ENCODE measurements at regions not wholly inside any gene's neighbourhood (a gene's known extent, or its start where the extent isn't known, plus 50 kb on each side); places are given as distances from the start of the nearest gene placed in this dataset.

- no peak for ATAC-seq
These were observed 979.0 kb upstream of the EEF2KMT start for GRCh38 chr16:6076631-6077030.

GRCh38 chr16:6068063-6068462 lies 970.5 kb upstream of the EEF2KMT start:
- ATAC-seq = no peak
- TF ChIP-seq GLIS3 (CRISPR knock-in tag; IDR thresholded peaks at IDR 0.05) = no peak
- no peak for TF ChIP-seq ZNF8 (CRISPR knock-in tag; IDR thresholded peaks at IDR 0.05)
- no peak for TF ChIP-seq CSRNP3 (CRISPR knock-in tag; IDR thresholded peaks at IDR 0.05)
- no peak for TF ChIP-seq SNAI2 (CRISPR knock-in tag; IDR thresholded peaks at IDR 0.05)
- no peak for TF ChIP-seq BACH2 (CRISPR knock-in tag; IDR thresholded peaks at IDR 0.05; ENCODE audit: borderline replicate concordance)
- TF ChIP-seq TOX (CRISPR knock-in tag; IDR thresholded peaks at IDR 0.05; ENCODE audit: borderline replicate concordance) = no peak
- TF ChIP-seq CREB5 (CRISPR knock-in tag; IDR thresholded peaks at IDR 0.05; ENCODE audit: low read depth) = no peak
- no peak for TF ChIP-seq ISL1 (CRISPR knock-in tag; IDR thresholded peaks at IDR 0.05)
- TF ChIP-seq RARB (CRISPR knock-in tag; IDR thresholded peaks at IDR 0.05) = no peak
- TF ChIP-seq, protein P1, sequence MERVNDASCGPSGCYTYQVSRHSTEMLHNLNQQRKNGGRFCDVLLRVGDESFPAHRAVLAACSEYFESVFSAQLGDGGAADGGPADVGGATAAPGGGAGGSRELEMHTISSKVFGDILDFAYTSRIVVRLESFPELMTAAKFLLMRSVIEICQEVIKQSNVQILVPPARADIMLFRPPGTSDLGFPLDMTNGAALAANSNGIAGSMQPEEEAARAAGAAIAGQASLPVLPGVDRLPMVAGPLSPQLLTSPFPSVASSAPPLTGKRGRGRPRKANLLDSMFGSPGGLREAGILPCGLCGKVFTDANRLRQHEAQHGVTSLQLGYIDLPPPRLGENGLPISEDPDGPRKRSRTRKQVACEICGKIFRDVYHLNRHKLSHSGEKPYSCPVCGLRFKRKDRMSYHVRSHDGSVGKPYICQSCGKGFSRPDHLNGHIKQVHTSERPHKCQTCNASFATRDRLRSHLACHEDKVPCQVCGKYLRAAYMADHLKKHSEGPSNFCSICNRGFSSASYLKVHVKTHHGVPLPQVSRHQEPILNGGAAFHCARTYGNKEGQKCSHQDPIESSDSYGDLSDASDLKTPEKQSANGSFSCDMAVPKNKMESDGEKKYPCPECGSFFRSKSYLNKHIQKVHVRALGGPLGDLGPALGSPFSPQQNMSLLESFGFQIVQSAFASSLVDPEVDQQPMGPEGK (CRISPR knock-in tag; IDR thresholded peaks at IDR 0.05; ENCODE audit: borderline replicate concordance) = no peak
- no peak for TF ChIP-seq OSR1 (CRISPR knock-in tag; IDR thresholded peaks at IDR 0.05)
- TF ChIP-seq CSDC2 (CRISPR knock-in tag; IDR thresholded peaks at IDR 0.05) = no peak
- no peak for TF ChIP-seq ARNTL (CRISPR knock-in tag; IDR thresholded peaks at IDR 0.05; ENCODE audit: borderline replicate concordance, low read depth)
- no peak for TF ChIP-seq PPARA (CRISPR knock-in tag; IDR thresholded peaks at IDR 0.05; ENCODE audit: borderline replicate concordance)
- TF ChIP-seq ZNF565 (CRISPR knock-in tag; conservative IDR thresholded peaks at IDR 0.05; ENCODE audit: low read depth) = no peak
- no peak for TF ChIP-seq TCF4 (CRISPR knock-in tag; IDR thresholded peaks at IDR 0.05; ENCODE audit: borderline replicate concordance)
- TF ChIP-seq ESRRG (CRISPR knock-in tag; IDR thresholded peaks at IDR 0.05) = no peak

More at GRCh38 chr16:6076631-6077030, 979.0 kb upstream of the EEF2KMT start:
- TF ChIP-seq SNAI2 (CRISPR knock-in tag; IDR thresholded peaks at IDR 0.05) (no peak), CSRNP3 (CRISPR knock-in tag; IDR thresholded peaks at IDR 0.05) (no peak), OSR1 (CRISPR knock-in tag; IDR thresholded peaks at IDR 0.05) (no peak), TCF4 (CRISPR knock-in tag; IDR thresholded peaks at IDR 0.05; ENCODE audit: borderline replicate concordance) (no peak), TOX (CRISPR knock-in tag; IDR thresholded peaks at IDR 0.05; ENCODE audit: borderline replicate concordance) (no peak), ZNF565 (CRISPR knock-in tag; conservative IDR thresholded peaks at IDR 0.05; ENCODE audit: low read depth) (no peak), CREB5 (CRISPR knock-in tag; IDR thresholded peaks at IDR 0.05; ENCODE audit: low read depth) (no peak), RARB (CRISPR knock-in tag; IDR thresholded peaks at IDR 0.05) (no peak), BACH2 (CRISPR knock-in tag; IDR thresholded peaks at IDR 0.05; ENCODE audit: borderline replicate concordance) (no peak), ZNF8 (CRISPR knock-in tag; IDR thresholded peaks at IDR 0.05) (no peak), CSDC2 (CRISPR knock-in tag; IDR thresholded peaks at IDR 0.05) (no peak), ZFP3 (CRISPR knock-in tag; IDR thresholded peaks at IDR 0.05) (no peak)
- TF ChIP-seq, protein P2, sequence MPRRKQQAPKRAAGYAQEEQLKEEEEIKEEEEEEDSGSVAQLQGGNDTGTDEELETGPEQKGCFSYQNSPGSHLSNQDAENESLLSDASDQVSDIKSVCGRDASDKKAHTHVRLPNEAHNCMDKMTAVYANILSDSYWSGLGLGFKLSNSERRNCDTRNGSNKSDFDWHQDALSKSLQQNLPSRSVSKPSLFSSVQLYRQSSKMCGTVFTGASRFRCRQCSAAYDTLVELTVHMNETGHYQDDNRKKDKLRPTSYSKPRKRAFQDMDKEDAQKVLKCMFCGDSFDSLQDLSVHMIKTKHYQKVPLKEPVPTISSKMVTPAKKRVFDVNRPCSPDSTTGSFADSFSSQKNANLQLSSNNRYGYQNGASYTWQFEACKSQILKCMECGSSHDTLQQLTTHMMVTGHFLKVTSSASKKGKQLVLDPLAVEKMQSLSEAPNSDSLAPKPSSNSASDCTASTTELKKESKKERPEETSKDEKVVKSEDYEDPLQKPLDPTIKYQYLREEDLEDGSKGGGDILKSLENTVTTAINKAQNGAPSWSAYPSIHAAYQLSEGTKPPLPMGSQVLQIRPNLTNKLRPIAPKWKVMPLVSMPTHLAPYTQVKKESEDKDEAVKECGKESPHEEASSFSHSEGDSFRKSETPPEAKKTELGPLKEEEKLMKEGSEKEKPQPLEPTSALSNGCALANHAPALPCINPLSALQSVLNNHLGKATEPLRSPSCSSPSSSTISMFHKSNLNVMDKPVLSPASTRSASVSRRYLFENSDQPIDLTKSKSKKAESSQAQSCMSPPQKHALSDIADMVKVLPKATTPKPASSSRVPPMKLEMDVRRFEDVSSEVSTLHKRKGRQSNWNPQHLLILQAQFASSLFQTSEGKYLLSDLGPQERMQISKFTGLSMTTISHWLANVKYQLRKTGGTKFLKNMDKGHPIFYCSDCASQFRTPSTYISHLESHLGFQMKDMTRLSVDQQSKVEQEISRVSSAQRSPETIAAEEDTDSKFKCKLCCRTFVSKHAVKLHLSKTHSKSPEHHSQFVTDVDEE (CRISPR knock-in tag; IDR thresholded peaks at IDR 0.05) = no peak
- TF ChIP-seq, protein P3, sequence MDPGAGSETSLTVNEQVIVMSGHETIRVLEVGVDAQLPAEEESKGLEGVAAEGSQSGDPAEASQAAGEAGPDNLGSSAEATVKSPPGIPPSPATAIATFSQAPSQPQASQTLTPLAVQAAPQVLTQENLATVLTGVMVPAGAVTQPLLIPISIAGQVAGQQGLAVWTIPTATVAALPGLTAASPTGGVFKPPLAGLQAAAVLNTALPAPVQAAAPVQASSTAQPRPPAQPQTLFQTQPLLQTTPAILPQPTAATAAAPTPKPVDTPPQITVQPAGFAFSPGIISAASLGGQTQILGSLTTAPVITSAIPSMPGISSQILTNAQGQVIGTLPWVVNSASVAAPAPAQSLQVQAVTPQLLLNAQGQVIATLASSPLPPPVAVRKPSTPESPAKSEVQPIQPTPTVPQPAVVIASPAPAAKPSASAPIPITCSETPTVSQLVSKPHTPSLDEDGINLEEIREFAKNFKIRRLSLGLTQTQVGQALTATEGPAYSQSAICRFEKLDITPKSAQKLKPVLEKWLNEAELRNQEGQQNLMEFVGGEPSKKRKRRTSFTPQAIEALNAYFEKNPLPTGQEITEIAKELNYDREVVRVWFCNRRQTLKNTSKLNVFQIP (CRISPR knock-in tag; IDR thresholded peaks at IDR 0.05; ENCODE audit: borderline replicate concordance, low read depth) = no peak

Measured in SK-N-SH treated with all-trans-retinoic acid at 6 μM for 48 hours (cell line).